ENCODE measurements at regions not wholly inside any gene's neighbourhood (a gene's known extent, or its start where the extent isn't known, plus 50 kb on each side); places are given as distances from the start of the nearest gene placed in this dataset.
A peak's percentile ranks its signal among the peaks of the same experiment; 100 is the strongest.

DNA sequence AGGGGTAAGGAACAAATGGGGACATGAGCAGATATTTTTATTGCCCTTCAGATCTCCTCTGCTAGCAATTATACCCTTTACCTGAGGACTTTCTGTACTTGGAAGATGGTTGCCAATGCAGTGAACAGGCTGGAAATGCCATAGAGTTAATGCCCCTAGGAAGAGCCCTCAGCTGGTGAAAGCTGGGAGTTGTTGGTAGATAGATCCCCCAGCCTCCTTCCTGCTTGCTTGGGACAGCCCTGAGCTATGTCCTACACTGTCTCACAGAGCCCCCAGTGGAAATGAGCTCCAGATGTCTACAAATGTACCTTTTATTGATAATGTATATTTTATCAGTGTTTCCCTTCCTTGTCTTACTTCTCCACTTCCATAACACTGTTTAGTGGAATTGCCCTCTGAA, 87.6 kb upstream of the PAK5 start:
- no peak overlapping the region for H3K4me3 ChIP-seq (ENCODE audit: low read depth, low read length)
- DNase-seq (ENCODE audit: low read depth), result no peak
- no peak for TF ChIP-seq CTCF (IDR thresholded peaks at IDR 0.05; ENCODE audit: low read depth, low read length, missing control alignments)

DNA sequence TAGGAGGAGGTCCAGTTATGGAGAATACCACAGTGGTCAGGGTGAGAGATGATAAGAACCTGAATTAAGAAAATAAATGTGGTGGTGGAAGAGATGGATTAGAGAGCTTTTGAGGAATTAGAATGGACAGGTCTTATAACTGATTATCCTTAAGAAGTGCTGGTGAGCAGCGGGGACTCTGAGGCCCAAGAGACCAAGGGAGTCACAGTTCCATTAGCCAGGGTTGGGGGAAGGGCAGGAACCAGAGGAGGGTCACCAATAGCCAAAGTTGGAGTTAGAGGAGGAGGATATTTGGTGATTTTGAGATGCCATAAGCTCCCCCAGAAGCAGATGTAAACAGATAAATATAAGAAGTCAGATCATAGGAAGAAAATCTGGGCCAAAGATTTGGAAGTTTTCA, 87.1 kb upstream of the PAK5 start:
- no peak overlapping the region for H3K4me3 ChIP-seq (ENCODE audit: low read depth, low read length)
- no peak for DNase-seq (ENCODE audit: low read depth)
- no peak for TF ChIP-seq CTCF (IDR thresholded peaks at IDR 0.05; ENCODE audit: low read depth, low read length, missing control alignments)

DNA sequence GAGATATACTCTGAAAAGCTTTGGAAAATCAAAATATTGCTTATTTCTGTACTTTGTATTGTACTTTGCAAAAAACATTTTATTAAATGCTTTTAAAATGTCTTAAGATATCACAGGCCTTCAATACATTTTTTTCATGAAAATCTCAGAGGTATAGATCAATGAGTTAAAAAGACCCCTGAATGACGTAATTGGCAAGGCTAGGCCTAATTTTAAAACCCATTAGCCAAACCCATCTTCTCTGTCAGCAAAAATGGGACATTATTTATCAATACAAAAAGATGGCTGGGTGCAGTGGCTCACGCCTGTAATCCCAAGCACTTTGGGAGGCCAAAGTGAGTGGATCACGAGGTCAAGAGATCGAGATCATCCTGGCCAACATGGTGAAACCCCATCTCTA, 84.8 kb upstream of the PAK5 start:
- no peak for TF ChIP-seq CTCF (IDR thresholded peaks at IDR 0.05; ENCODE audit: low read depth, low read length, missing control alignments)
- no peak for DNase-seq (ENCODE audit: low read depth)
- no peak overlapping the region for H3K4me3 ChIP-seq (ENCODE audit: low read depth, low read length)

- DNase-seq (ENCODE audit: low read depth), result no peak
- no peak overlapping the region for H3K4me3 ChIP-seq (ENCODE audit: low read depth, low read length)
- no peak for TF ChIP-seq CTCF (IDR thresholded peaks at IDR 0.05; ENCODE audit: low read depth, low read length, missing control alignments)
These were observed 82.0 kb upstream of the PAK5 start for GRCh38 chr20:9920866-9921265.

DNA sequence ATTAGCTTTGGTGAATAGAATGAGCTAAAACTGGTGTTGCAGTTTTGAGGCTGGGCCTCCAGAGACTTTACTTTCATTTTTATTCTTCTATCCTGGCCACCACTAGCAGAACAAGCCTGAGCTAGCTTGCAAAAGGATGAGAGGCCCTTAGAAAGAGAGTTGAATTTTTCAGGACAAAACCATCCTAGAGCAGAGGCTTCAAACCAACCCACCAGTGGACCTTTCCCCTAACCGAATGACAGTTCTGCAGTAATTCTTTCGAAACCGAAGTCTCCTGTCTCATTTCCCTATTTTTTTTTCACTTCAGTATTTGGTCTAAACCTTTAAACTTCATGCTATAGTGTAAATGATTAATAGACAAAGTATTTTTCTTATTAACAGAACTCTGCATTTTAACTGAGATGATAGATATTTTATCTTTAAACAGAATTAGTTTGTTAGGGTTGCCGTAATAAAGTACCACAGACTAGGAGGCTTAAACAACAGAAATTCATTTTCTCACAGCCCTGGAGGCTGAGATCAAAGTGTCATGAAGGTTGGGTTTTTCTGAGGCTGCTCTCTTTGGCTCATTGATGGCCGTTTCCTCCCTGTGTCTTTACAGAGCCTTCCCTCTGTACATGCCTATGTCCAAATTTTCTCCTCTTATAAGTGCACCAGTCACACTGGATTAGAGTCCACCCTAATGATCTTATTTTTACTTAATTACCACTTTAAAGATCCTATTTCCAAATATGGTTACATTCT, 80.6 kb upstream of the PAK5 start:
- TF ChIP-seq CTCF (IDR thresholded peaks at IDR 0.05; ENCODE audit: low read depth, low read length, missing control alignments), result no peak
- peak; percentile 44 for DNase-seq (ENCODE audit: low read depth)
- no peak overlapping the region for H3K4me3 ChIP-seq (ENCODE audit: low read depth, low read length)

GRCh38 chr20:9918348-9918747, 79.5 kb upstream of the PAK5 start:
- no peak overlapping the region for H3K4me3 ChIP-seq (ENCODE audit: low read depth, low read length)
- DNase-seq (ENCODE audit: low read depth), result no peak
- TF ChIP-seq CTCF (IDR thresholded peaks at IDR 0.05; ENCODE audit: low read depth, low read length, missing control alignments), result no peak

DNA sequence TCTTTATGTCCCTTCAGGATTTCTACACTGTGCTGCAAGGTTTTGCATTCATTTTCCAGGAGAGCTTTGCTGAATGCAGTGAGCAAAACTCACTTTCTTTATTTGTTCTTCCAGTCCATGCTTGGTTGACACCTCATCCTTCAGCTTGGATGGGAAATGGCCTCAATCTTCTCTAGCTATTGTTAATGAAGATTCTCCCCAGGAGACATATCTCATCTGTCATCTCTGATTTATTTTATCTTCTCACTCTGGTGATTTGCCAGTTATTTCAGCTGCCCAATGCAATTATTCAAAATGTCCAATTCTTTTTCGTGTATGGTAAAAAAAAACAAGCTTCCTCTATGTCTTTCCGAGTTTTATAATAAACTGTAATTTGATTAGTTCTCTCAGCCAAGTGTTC, 77.9 kb upstream of the PAK5 start:
- TF ChIP-seq CTCF (IDR thresholded peaks at IDR 0.05; ENCODE audit: low read depth, low read length, missing control alignments), result no peak
- DNase-seq (ENCODE audit: low read depth), result no peak

More for the DNA sequence above, 77.9 kb upstream of the PAK5 start:
- no peak overlapping the region for H3K4me3 ChIP-seq (ENCODE audit: low read depth, low read length)
